DOHH2 (cell line): ENCODE measurements at regions not wholly inside any gene's neighbourhood (a gene's known extent, or its start where the extent isn't known, plus 50 kb on each side); places are given as distances from the start of the nearest gene placed in this dataset.

ENCODE experiments used
- EZH2phosphoT487 ChIP-seq: fragments of 200-600 bp; sonication (generic); IDR thresholded peaks from 2 replicates; pipeline ENCODE4 v1.6.1; 2017; ENCODE audit warnings: borderline replicate concordance, mild to moderate bottlenecking, antibody characterized with exemption, low read length, moderate library complexity, mixed read lengths
- TF ChIP-seq, protein P1 (sequence below): fragments of 200-600 bp; sonication (generic); IDR thresholded peaks from one replicate; pipeline ENCODE4 v1.5.1; 2014; ENCODE audit warnings: antibody characterized with exemption, mild to moderate bottlenecking, low read depth, low read length; ENCODE audit not compliant: poor library complexity, severe bottlenecking

DNA sequence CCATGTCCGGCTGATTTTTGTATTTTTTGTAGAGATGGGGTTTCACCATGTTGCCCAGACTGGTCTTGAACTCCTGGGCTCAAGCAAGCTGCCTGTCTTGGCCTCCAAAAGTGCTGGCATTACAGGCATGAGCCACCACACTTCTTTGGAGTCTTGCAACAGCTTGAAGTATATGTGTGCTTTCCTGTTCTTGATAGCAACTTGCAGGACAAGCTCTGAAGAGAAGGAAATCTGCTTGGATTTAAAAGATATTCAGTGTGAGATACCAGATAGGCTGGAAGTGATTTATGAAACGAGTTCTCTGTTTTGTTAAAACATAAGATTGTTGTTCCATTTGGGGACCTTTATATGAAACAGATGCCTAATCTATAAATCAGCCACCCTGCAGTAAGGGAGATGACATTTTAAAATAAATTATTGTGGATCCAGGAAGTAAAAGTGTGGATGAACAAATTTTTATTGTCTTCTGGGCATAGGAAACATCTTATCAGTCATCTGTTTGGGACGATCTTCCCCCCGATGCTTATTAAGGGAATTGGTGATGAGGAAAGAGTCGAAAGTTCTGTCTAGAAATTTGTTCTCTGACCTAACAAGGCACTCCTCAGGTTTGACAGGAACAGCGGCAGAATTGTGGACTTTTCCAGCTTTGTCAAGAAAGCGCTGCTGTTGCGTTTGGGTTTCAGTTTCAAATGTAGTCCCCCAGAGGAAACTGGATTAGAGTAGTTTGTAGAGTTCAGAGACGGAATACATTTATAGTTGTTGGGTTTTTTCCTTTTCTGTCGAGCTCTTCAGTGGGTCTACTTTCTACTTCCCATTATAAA lies 53.7 kb upstream of the MAGI1 start:
- TF ChIP-seq, protein P1, sequence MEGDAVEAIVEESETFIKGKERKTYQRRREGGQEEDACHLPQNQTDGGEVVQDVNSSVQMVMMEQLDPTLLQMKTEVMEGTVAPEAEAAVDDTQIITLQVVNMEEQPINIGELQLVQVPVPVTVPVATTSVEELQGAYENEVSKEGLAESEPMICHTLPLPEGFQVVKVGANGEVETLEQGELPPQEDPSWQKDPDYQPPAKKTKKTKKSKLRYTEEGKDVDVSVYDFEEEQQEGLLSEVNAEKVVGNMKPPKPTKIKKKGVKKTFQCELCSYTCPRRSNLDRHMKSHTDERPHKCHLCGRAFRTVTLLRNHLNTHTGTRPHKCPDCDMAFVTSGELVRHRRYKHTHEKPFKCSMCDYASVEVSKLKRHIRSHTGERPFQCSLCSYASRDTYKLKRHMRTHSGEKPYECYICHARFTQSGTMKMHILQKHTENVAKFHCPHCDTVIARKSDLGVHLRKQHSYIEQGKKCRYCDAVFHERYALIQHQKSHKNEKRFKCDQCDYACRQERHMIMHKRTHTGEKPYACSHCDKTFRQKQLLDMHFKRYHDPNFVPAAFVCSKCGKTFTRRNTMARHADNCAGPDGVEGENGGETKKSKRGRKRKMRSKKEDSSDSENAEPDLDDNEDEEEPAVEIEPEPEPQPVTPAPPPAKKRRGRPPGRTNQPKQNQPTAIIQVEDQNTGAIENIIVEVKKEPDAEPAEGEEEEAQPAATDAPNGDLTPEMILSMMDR: no peak
- no peak for TF ChIP-seq EZH2phosphoT487
